Right atrium auricular region (tissue), 2 donors: ENCODE measurements at regions not wholly inside any gene's neighbourhood (a gene's known extent, or its start where the extent isn't known, plus 50 kb on each side); places are given as distances from the start of the nearest gene placed in this dataset.
A peak's percentile ranks its signal among the peaks of the same experiment; 100 is the strongest.

Experiments
- DNase-seq: peaks from one replicate; pipeline ENCODE4 v3.0.0-alpha.2; 2019; ENCODE audit warnings: low spot score
- H3K27ac ChIP-seq, 2 donors: fragments of 200-600 bp; sonication (generic); 1 replicate in 1 of 2; 2 replicates in 1 of 2; pipeline ENCODE4 v1.5.1; 2016 to 2019
- H3K27me3 ChIP-seq, 2 donors: fragments of 200-600 bp; sonication (generic); one replicate each; pipeline versions ENCODE4 v1.5.1 to v1.6.0; 2017 to 2019
- H3K36me3 ChIP-seq: fragments of 200-600 bp; sonication (generic); one replicate; pipeline ENCODE4 v1.5.1; 2016
- H3K4me1 ChIP-seq, 2 donors: fragments of 200-600 bp; sonication (generic); one replicate each; pipeline versions ENCODE4 v1.5.1 to v1.6.0; 2017 to 2019
- H3K4me3 ChIP-seq, 2 donors: fragments of 200-600 bp; sonication (generic); 1 replicate in 1 of 2; 2 replicates in 1 of 2; pipeline ENCODE4 v1.5.1; 2017 to 2019; ENCODE audit warnings: mild to moderate bottlenecking in 1 of 2, moderate library complexity in 1 of 2
- H3K9me3 ChIP-seq, 2 donors: fragments of 200-600 bp; sonication (generic); one replicate each; pipeline ENCODE4 v1.5.1; 2019
- CTCF ChIP-seq, 2 donors: fragments of 200-600 bp; sonication (generic); IDR thresholded peaks; one replicate each; pipeline ENCODE4 v1.5.1; 2019; ENCODE audit warnings: antibody characterized with exemption in 2 of 2

GRCh38 chr3:107204121-107204520 is 173.1 kb upstream of the CCDC54 start:
- H3K9me3 ChIP-seq, result no peaks in the 10 kb centered on the region
- H3K27ac ChIP-seq, result no peak overlapping the region
- H3K36me3 ChIP-seq, result no peaks in the 10 kb centered on the region
- DNase-seq, result no peak
- no peaks in the 10 kb centered on the region for H3K27me3 ChIP-seq
- peaks cover 0 to 32% of the 10 kb centered on the region in 2 donors for H3K4me1 ChIP-seq
- no peak overlapping the region for H3K4me3 ChIP-seq
- no peak for TF ChIP-seq CTCF (IDR thresholded peaks at IDR 0.05)

GRCh38 chr3:107205358-107205757 is 171.9 kb upstream of the CCDC54 start:
- no peak for DNase-seq
- TF ChIP-seq CTCF (IDR thresholded peaks at IDR 0.05), result no peak
- Histone ChIP-seq H3K36me3 (no peaks in the 10 kb centered on the region), H3K27me3 (no peaks in the 10 kb centered on the region), H3K4me1 (peaks cover 0 to 34% of the 10 kb centered on the region in 2 donors), H3K9me3 (no peaks in the 10 kb centered on the region), H3K4me3 (no peak overlapping the region), H3K27ac (no peak overlapping the region)

GRCh38 chr3:107206141-107206540 is 171.1 kb upstream of the CCDC54 start:
- Histone ChIP-seq H3K4me1 (peaks cover 0 to 34% of the 10 kb centered on the region in 2 donors), H3K27ac (peak overlapping the region in 1 of 2 donors; percentile 73), H3K4me3 (no peak overlapping the region), H3K9me3 (no peaks in the 10 kb centered on the region), H3K27me3 (no peaks in the 10 kb centered on the region), H3K36me3 (no peaks in the 10 kb centered on the region)
- TF ChIP-seq CTCF (IDR thresholded peaks at IDR 0.05), result peak in 1 of 2 donors; percentile 59
- DNase-seq, result no peak

- H3K9me3 ChIP-seq, result no peaks in the 10 kb centered on the region
- no peaks in the 10 kb centered on the region for H3K27me3 ChIP-seq
- TF ChIP-seq CTCF (IDR thresholded peaks at IDR 0.05), result no peak
- DNase-seq, result no peak
- H3K4me3 ChIP-seq, result no peak overlapping the region
- peaks cover 0 to 34% of the 10 kb centered on the region in 2 donors for H3K4me1 ChIP-seq
- H3K36me3 ChIP-seq, result no peaks in the 10 kb centered on the region
- peak overlapping the region; percentile 71 to 73 for H3K27ac ChIP-seq
Measured at GRCh38 chr3:107206945-107207344, 170.3 kb upstream of the CCDC54 start.

- H3K4me1 ChIP-seq, result peaks cover 0 to 38% of the 10 kb centered on the region in 2 donors
- H3K27ac ChIP-seq, result peak overlapping the region; percentile 71 to 73
- no peak for TF ChIP-seq CTCF (IDR thresholded peaks at IDR 0.05)
- no peaks in the 10 kb centered on the region for H3K9me3 ChIP-seq
- no peak for DNase-seq
- H3K36me3 ChIP-seq, result no peaks in the 10 kb centered on the region
- no peaks in the 10 kb centered on the region for H3K27me3 ChIP-seq
- H3K4me3 ChIP-seq, result no peak overlapping the region
Measured at GRCh38 chr3:107208100-107208499, 169.1 kb upstream of the CCDC54 start.

- no peak for TF ChIP-seq CTCF (IDR thresholded peaks at IDR 0.05)
- Histone ChIP-seq H3K4me3 (no peak overlapping the region), H3K4me1 (peaks cover 0 to 44% of the 10 kb centered on the region in 2 donors), H3K36me3 (no peaks in the 10 kb centered on the region), H3K27me3 (no peaks in the 10 kb centered on the region), H3K27ac (peak overlapping the region; percentile 71 to 73), H3K9me3 (no peaks in the 10 kb centered on the region)
- no peak for DNase-seq
Measured at GRCh38 chr3:107208796-107209195, 168.4 kb upstream of the CCDC54 start.
